ENCODE measurements at regions not wholly inside any gene's neighbourhood (a gene's known extent, or its start where the extent isn't known, plus 50 kb on each side); places are given as distances from the start of the nearest gene placed in this dataset.

DNA sequence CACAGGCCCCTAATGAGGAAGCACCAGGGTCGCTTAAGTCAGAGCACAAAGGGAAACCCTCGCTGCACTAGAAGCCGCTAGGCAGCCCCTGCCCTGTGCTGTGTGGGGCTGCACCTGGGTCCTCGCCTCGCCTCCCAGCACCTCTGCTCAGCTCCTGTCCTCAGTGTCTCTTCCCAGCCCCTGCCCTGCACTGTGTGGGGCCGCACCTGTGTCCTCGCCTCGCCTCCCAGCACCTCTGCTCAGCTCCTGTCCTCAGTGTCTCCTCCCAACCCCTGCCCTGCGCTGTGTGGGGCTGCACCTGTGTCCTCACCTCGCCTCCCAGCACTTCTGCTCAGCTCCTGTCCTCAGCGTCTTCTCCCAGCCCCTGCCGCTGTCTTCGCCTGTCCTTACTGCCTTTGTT is 342.8 kb downstream of the EIPR1 start:
- TF ChIP-seq, protein P1, sequence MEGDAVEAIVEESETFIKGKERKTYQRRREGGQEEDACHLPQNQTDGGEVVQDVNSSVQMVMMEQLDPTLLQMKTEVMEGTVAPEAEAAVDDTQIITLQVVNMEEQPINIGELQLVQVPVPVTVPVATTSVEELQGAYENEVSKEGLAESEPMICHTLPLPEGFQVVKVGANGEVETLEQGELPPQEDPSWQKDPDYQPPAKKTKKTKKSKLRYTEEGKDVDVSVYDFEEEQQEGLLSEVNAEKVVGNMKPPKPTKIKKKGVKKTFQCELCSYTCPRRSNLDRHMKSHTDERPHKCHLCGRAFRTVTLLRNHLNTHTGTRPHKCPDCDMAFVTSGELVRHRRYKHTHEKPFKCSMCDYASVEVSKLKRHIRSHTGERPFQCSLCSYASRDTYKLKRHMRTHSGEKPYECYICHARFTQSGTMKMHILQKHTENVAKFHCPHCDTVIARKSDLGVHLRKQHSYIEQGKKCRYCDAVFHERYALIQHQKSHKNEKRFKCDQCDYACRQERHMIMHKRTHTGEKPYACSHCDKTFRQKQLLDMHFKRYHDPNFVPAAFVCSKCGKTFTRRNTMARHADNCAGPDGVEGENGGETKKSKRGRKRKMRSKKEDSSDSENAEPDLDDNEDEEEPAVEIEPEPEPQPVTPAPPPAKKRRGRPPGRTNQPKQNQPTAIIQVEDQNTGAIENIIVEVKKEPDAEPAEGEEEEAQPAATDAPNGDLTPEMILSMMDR (IDR thresholded peaks at IDR 0.05) = no peak
- no peak for TF ChIP-seq POLR2A (IDR thresholded peaks at IDR 0.05)
